Peyer's patch (tissue), 4 donors: ENCODE measurements at regions not wholly inside any gene's neighbourhood (a gene's known extent, or its start where the extent isn't known, plus 50 kb on each side); places are given as distances from the start of the nearest gene placed in this dataset.

Experiments
- POLR2A ChIP-seq, 2 donors: fragments of 450-650 bp; IDR thresholded peaks; one replicate each; pipeline ENCODE4 v1.5.1; 2017; ENCODE audit warnings: antibody characterized with exemption in 2 of 2, mild to moderate bottlenecking in 2 of 2, moderate library complexity in 2 of 2
- TF ChIP-seq, protein P1 (sequence below), 6 experiments: fragments of 450-650 bp in 4 of 6; fragments of 200-600 bp in 2 of 6; sonication (generic) in 1 of 6; IDR thresholded peaks; one replicate each; pipeline ENCODE4 v1.5.1; 2017 to 2019; ENCODE audit warnings: antibody characterized with exemption in 6 of 6, mild to moderate bottlenecking in 3 of 6, moderate library complexity in 1 of 6

DNA sequence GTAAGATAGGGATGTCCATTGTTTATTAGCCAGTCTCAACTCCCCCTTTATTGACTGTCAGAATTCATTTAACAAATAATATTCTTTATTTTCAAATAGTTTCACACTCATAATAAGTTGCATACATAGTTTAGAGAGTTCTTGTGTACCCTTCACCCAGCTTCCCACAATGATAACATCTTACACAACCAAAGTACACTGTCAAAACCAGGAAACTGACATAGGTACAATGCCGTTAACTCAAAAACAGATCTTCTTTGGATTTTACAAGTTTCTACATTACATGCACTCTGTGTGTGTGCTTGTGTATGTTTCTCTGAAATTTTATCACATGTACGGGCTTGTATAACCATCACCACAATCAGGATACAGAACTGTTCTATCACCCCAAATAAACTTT is 64.4 kb upstream of the IFNLR1 start:
- TF ChIP-seq, protein P1, sequence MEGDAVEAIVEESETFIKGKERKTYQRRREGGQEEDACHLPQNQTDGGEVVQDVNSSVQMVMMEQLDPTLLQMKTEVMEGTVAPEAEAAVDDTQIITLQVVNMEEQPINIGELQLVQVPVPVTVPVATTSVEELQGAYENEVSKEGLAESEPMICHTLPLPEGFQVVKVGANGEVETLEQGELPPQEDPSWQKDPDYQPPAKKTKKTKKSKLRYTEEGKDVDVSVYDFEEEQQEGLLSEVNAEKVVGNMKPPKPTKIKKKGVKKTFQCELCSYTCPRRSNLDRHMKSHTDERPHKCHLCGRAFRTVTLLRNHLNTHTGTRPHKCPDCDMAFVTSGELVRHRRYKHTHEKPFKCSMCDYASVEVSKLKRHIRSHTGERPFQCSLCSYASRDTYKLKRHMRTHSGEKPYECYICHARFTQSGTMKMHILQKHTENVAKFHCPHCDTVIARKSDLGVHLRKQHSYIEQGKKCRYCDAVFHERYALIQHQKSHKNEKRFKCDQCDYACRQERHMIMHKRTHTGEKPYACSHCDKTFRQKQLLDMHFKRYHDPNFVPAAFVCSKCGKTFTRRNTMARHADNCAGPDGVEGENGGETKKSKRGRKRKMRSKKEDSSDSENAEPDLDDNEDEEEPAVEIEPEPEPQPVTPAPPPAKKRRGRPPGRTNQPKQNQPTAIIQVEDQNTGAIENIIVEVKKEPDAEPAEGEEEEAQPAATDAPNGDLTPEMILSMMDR (IDR thresholded peaks at IDR 0.05) = no peak
- no peak for TF ChIP-seq POLR2A (IDR thresholded peaks at IDR 0.05)
